HEK293 (cell line): ENCODE measurements at regions not wholly inside any gene's neighbourhood (a gene's known extent, or its start where the extent isn't known, plus 50 kb on each side); places are given as distances from the start of the nearest gene placed in this dataset.

ENCODE experiments used
- CTCF ChIA-PET: fragments of 350-600 bp; formaldehyde crosslinking; extraction: SDS; loops from one replicate; lab custom pipeline; 2021; ENCODE audit warnings: antibody characterized with exemption; lab: Yijun Ruan, JAX
- POLR2A ChIA-PET: fragments of 300-600 bp; formaldehyde crosslinking; extraction: SDS; loops from one replicate; lab custom pipeline; 2020; ENCODE audit warnings: antibody characterized with exemption, inconsistent platforms; lab: Yijun Ruan, JAX
- H3K27ac ChIP-seq: fragments of 200-500 bp; sonication (Bioruptor generic); 2 replicates; pipeline ENCODE4 v1.5.1; 2014; ENCODE audit warnings: low read depth, low read length, control low read depth, inconsistent platforms; ENCODE audit errors: extremely low read depth
- H3K36me3 ChIP-seq, 2 experiments: fragments of 200-500 bp in 1 of 2; sonication (Bioruptor generic) in 1 of 2; 1 replicate in 1 of 2; 2 replicates in 1 of 2; pipeline ENCODE4 v1.5.1; 2014 to 2017; ENCODE audit warnings: inconsistent platforms in 2 of 2, low read length in 2 of 2; ENCODE audit not compliant: control insufficient read depth in 2 of 2, insufficient read depth in 1 of 2
- H3K4me1 ChIP-seq: fragments of 200-500 bp; sonication (Bioruptor generic); 2 replicates; pipeline ENCODE4 v1.5.1; 2014; ENCODE audit warnings: mild to moderate bottlenecking, low read length, inconsistent platforms; ENCODE audit not compliant: control insufficient read depth, insufficient read depth
- H3K4me3 ChIP-seq: 2 replicates; pipeline ENCODE4 v1.5.1; 2011; ENCODE audit warnings: low read depth, mild to moderate bottlenecking, control low read depth, low read length, moderate library complexity
- H3K9me3 ChIP-seq: fragments of 200-500 bp; sonication (Bioruptor generic); 2 replicates; pipeline ENCODE4 v1.5.1; 2014; ENCODE audit warnings: low read depth, low read length, inconsistent platforms; ENCODE audit not compliant: control insufficient read depth, insufficient read depth
- GLIS1 ChIP-seq: fragments of 450-650 bp; formaldehyde crosslinking; IDR thresholded peaks from 2 replicates; pipeline ENCODE4 v1.5.1; 2016; ENCODE audit warnings: missing biosample characterization, missing genetic modification characterization
- RBAK ChIP-seq: fragments of 450-650 bp; formaldehyde crosslinking; IDR thresholded peaks from 2 replicates; pipeline ENCODE4 v1.5.1; 2016; ENCODE audit warnings: missing biosample characterization, missing genetic modification characterization
- SCRT1 ChIP-seq: fragments of 450-650 bp; formaldehyde crosslinking; IDR thresholded peaks from 2 replicates; pipeline ENCODE4 v1.5.1; 2016; ENCODE audit warnings: missing biosample characterization, missing genetic modification characterization, borderline replicate concordance
- SP2 ChIP-seq: fragments of 450-650 bp; formaldehyde crosslinking; IDR thresholded peaks from 2 replicates; pipeline ENCODE4 v1.5.1; 2016; ENCODE audit warnings: missing biosample characterization, missing genetic modification characterization
- SP3 ChIP-seq: fragments of 450-650 bp; formaldehyde crosslinking; IDR thresholded peaks from 2 replicates; pipeline ENCODE4 v1.5.1; 2016; ENCODE audit warnings: missing biosample characterization, missing genetic modification characterization
- ZBTB6 ChIP-seq: fragments of 450-650 bp; formaldehyde crosslinking; IDR thresholded peaks from 2 replicates; pipeline ENCODE4 v1.5.1; 2017; ENCODE audit warnings: missing biosample characterization, missing genetic modification characterization
- ZNF214 ChIP-seq: fragments of 450-650 bp; formaldehyde crosslinking; IDR thresholded peaks from 2 replicates; pipeline ENCODE4 v1.5.1; 2017; ENCODE audit warnings: missing biosample characterization, mild to moderate bottlenecking, missing genetic modification characterization, borderline replicate concordance
- ZNF248 ChIP-seq: fragments of 450-650 bp; formaldehyde crosslinking; IDR thresholded peaks from 2 replicates; pipeline ENCODE4 v1.5.1; 2017; ENCODE audit warnings: missing biosample characterization, missing genetic modification characterization
- ZNF274 ChIP-seq, 2 experiments: fragments of 200-500 bp in 1 of 2; fragments of 450-650 bp in 1 of 2; sonication (Bioruptor generic) in 1 of 2; formaldehyde crosslinking in 1 of 2; IDR thresholded peaks; 2 replicates each; pipeline versions ENCODE4 v1.5.1 to v1.6.1; 2014 to 2016; ENCODE audit warnings: borderline replicate concordance in 1 of 2, inconsistent platforms in 1 of 2, low read length in 1 of 2, missing biosample characterization in 1 of 2, missing genetic modification characterization in 1 of 2
- ZNF311 ChIP-seq: fragments of 450-650 bp; formaldehyde crosslinking; IDR thresholded peaks from 2 replicates; pipeline ENCODE4 v1.5.1; 2017; ENCODE audit warnings: missing biosample characterization, missing genetic modification characterization, borderline replicate concordance
- ZNF354C ChIP-seq: fragments of 450-650 bp; formaldehyde crosslinking; IDR thresholded peaks from 2 replicates; pipeline ENCODE4 v1.5.1; 2016; ENCODE audit warnings: missing biosample characterization, missing genetic modification characterization, low read depth, borderline replicate concordance
- ZNF510 ChIP-seq: fragments of 450-650 bp; formaldehyde crosslinking; IDR thresholded peaks from 2 replicates; pipeline ENCODE4 v1.5.1; 2018; ENCODE audit warnings: mild to moderate bottlenecking, missing genetic modification characterization, missing biosample characterization; ENCODE audit not compliant: insufficient replicate concordance
- ZNF513 ChIP-seq: fragments of 450-650 bp; IDR thresholded peaks from 2 replicates; pipeline ENCODE4 v1.5.1; 2018; ENCODE audit warnings: missing biosample characterization, missing genetic modification characterization
- ZNF521 ChIP-seq: fragments of 450-650 bp; formaldehyde crosslinking; IDR thresholded peaks from 2 replicates; pipeline ENCODE4 v1.5.1; 2017; ENCODE audit warnings: missing biosample characterization, mild to moderate bottlenecking, missing genetic modification characterization
- ZNF555 ChIP-seq: fragments of 450-650 bp; formaldehyde crosslinking; conservative IDR thresholded peaks from 2 replicates; pipeline ENCODE4 v1.5.1; 2017; ENCODE audit warnings: missing biosample characterization, mild to moderate bottlenecking, missing genetic modification characterization, inconsistent platforms
- ZNF623 ChIP-seq: fragments of 450-650 bp; formaldehyde crosslinking; IDR thresholded peaks from 2 replicates; pipeline ENCODE4 v1.5.1; 2016; ENCODE audit warnings: missing biosample characterization, missing genetic modification characterization
- ZNF626 ChIP-seq: fragments of 450-650 bp; sonication (Bioruptor Pico); formaldehyde crosslinking; IDR thresholded peaks from 2 replicates; pipeline ENCODE4 v1.5.1; 2018; ENCODE audit warnings: missing biosample characterization, missing genetic modification characterization, inconsistent platforms
- ZNF704 ChIP-seq: fragments of 450-650 bp; formaldehyde crosslinking; IDR thresholded peaks from 2 replicates; pipeline ENCODE4 v1.5.1; 2016; ENCODE audit warnings: missing biosample characterization, missing genetic modification characterization
- ZNF768 ChIP-seq: fragments of 450-650 bp; formaldehyde crosslinking; IDR thresholded peaks from 2 replicates; pipeline ENCODE4 v1.5.1; 2018; ENCODE audit warnings: missing biosample characterization, mild to moderate bottlenecking, missing genetic modification characterization
- ZNF791 ChIP-seq: fragments of 450-650 bp; formaldehyde crosslinking; IDR thresholded peaks from 2 replicates; pipeline ENCODE4 v1.5.1; 2016; ENCODE audit warnings: missing biosample characterization, missing genetic modification characterization
- ZNF843 ChIP-seq: fragments of 450-650 bp; formaldehyde crosslinking; IDR thresholded peaks from 2 replicates; pipeline ENCODE4 v1.5.1; 2016; ENCODE audit warnings: missing biosample characterization, missing genetic modification characterization
- TF ChIP-seq, protein P1 (sequence below): fragments of 450-650 bp; formaldehyde crosslinking; IDR thresholded peaks from 2 replicates; pipeline ENCODE4 v1.5.1; 2016; ENCODE audit warnings: missing biosample characterization, missing genetic modification characterization
- TF ChIP-seq, protein P2 (sequence below): fragments of 450-650 bp; formaldehyde crosslinking; IDR thresholded peaks from 2 replicates; pipeline ENCODE4 v1.5.1; 2016; ENCODE audit warnings: missing biosample characterization, missing genetic modification characterization, low read depth

- TF ChIP-seq ZBTB6 (tag by site-specific recombination), result no peak
- no peak for TF ChIP-seq SCRT1
These were observed 65.3 kb downstream of the KCNF1 start (continued) for GRCh38 chr2:10977003-10977402.

- no peak overlapping the region for H3K27ac ChIP-seq
- ChIA-PET POLR2A (no interaction called here), CTCF (interaction anchor here (0.9 kb wide), 1 partner anchor 28 kb away, joined by 3 read pairs; no protein-coding TSS in a partner anchor)
- no peaks in the 10 kb centered on the region for H3K36me3 ChIP-seq
- no peaks in the 10 kb centered on the region for H3K9me3 ChIP-seq
- no peaks in the 10 kb centered on the region for H3K4me1 ChIP-seq
- no peak overlapping the region for H3K4me3 ChIP-seq
- TF ChIP-seq ZNF843 (tag by site-specific recombination), result no peak
- no peak for TF ChIP-seq ZNF555 (tag by site-specific recombination)
- no peak for TF ChIP-seq ZNF704
- no peak for TF ChIP-seq ZNF311 (tag by site-specific recombination)
- no peak for TF ChIP-seq GLIS1 (tag by site-specific recombination)
- no peak for TF ChIP-seq ZNF626 (tag by site-specific recombination)
- no peak for TF ChIP-seq ZNF791 (tag by site-specific recombination)
- TF ChIP-seq, protein P1, sequence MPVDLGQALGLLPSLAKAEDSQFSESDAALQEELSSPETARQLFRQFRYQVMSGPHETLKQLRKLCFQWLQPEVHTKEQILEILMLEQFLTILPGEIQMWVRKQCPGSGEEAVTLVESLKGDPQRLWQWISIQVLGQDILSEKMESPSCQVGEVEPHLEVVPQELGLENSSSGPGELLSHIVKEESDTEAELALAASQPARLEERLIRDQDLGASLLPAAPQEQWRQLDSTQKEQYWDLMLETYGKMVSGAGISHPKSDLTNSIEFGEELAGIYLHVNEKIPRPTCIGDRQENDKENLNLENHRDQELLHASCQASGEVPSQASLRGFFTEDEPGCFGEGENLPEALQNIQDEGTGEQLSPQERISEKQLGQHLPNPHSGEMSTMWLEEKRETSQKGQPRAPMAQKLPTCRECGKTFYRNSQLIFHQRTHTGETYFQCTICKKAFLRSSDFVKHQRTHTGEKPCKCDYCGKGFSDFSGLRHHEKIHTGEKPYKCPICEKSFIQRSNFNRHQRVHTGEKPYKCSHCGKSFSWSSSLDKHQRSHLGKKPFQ (tag by site-specific recombination), result no peak
- TF ChIP-seq ZNF510, result no peak
- TF ChIP-seq, protein P2, sequence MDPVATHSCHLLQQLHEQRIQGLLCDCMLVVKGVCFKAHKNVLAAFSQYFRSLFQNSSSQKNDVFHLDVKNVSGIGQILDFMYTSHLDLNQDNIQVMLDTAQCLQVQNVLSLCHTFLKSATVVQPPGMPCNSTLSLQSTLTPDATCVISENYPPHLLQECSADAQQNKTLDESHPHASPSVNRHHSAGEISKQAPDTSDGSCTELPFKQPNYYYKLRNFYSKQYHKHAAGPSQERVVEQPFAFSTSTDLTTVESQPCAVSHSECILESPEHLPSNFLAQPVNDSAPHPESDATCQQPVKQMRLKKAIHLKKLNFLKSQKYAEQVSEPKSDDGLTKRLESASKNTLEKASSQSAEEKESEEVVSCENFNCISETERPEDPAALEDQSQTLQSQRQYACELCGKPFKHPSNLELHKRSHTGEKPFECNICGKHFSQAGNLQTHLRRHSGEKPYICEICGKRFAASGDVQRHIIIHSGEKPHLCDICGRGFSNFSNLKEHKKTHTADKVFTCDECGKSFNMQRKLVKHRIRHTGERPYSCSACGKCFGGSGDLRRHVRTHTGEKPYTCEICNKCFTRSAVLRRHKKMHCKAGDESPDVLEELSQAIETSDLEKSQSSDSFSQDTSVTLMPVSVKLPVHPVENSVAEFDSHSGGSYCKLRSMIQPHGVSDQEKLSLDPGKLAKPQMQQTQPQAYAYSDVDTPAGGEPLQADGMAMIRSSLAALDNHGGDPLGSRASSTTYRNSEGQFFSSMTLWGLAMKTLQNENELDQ (tag by site-specific recombination), result no peak
- TF ChIP-seq ZNF274 (IDR thresholded peaks at IDR 0.05; ENCODE audit: low read length), result no peak
- TF ChIP-seq ZNF274 (tag by site-specific recombination; IDR thresholded peaks at IDR 0.05; ENCODE audit: borderline replicate concordance), result no peak
- TF ChIP-seq SCRT1, result no peak
- no peak for TF ChIP-seq RBAK
- TF ChIP-seq ZNF768 (tag by site-specific recombination), result no peak
- TF ChIP-seq SP3, result no peak
- no peak for TF ChIP-seq SP2 (tag by site-specific recombination)
- TF ChIP-seq, all 188 proteins: peak for 0
These were observed 65.9 kb downstream of the KCNF1 start for GRCh38 chr2:10977621-10978020.

- H3K4me3 ChIP-seq, result no peak overlapping the region
- CTCF ChIA-PET, result interaction anchor here (0.9 kb wide), 1 partner anchor 28 kb away, joined by 3 read pairs; no protein-coding TSS in a partner anchor
- no peaks in the 10 kb centered on the region for H3K36me3 ChIP-seq
- no peaks in the 10 kb centered on the region for H3K9me3 ChIP-seq
- H3K4me1 ChIP-seq, result no peaks in the 10 kb centered on the region
- no peak overlapping the region for H3K27ac ChIP-seq
- POLR2A ChIA-PET, result no interaction called here
- no peak for TF ChIP-seq ZNF354C (tag by site-specific recombination)
- no peak for TF ChIP-seq ZNF513 (tag by site-specific recombination)
- no peak for TF ChIP-seq ZNF248
- no peak for TF ChIP-seq GLIS1 (tag by site-specific recombination)
- TF ChIP-seq ZNF521 (tag by site-specific recombination), result no peak
- TF ChIP-seq ZNF214, result no peak
- no peak for TF ChIP-seq ZNF623 (tag by site-specific recombination)
- TF ChIP-seq, protein P2 (tag by site-specific recombination), result no peak
These were observed 66.4 kb downstream of the KCNF1 start for GRCh38 chr2:10978090-10978670.
